ENCODE measurements at regions not wholly inside any gene's neighbourhood (a gene's known extent, or its start where the extent isn't known, plus 50 kb on each side); places are given as distances from the start of the nearest gene placed in this dataset.
A peak's percentile ranks its signal among the peaks of the same experiment; 100 is the strongest.

GRCh38 chr3:88000853-88001252 is 58.0 kb downstream of the CGGBP1 start:
- H3K4me1 ChIP-seq (ENCODE audit: control insufficient read depth, insufficient read depth, low read length, poor library complexity, severe bottlenecking): no peaks in the 10 kb centered on the region
- no peaks in the 10 kb centered on the region for H3K36me3 ChIP-seq (ENCODE audit: control insufficient read depth, insufficient read depth, low read length)
- no peak overlapping the region for H3K27ac ChIP-seq (ENCODE audit: low read depth, low read length, severe bottlenecking)
- H3K4me3 ChIP-seq (ENCODE audit: extremely low read depth, insufficient read depth, low read length, poor library complexity, severe bottlenecking): no peak overlapping the region
- no peaks in the 10 kb centered on the region for H3K9me3 ChIP-seq (ENCODE audit: control insufficient read depth, low read length)
- WGBS, 2 experiments (ENCODE audit: insufficient coverage in 2 of 2): 91 to 100% methylated on average over 2 of the region's 13 CpGs

- no peaks in the 10 kb centered on the region for H3K36me3 ChIP-seq (ENCODE audit: control insufficient read depth, insufficient read depth, low read length)
- H3K4me1 ChIP-seq (ENCODE audit: control insufficient read depth, insufficient read depth, low read length, poor library complexity, severe bottlenecking): no peaks in the 10 kb centered on the region
- H3K4me3 ChIP-seq (ENCODE audit: extremely low read depth, insufficient read depth, low read length, poor library complexity, severe bottlenecking): no peak overlapping the region
- no peak overlapping the region for H3K27ac ChIP-seq (ENCODE audit: low read depth, low read length, severe bottlenecking)
- H3K9me3 ChIP-seq (ENCODE audit: control insufficient read depth, low read length): no peaks in the 10 kb centered on the region
Measured at GRCh38 chr3:87997966-87998365, 60.8 kb downstream of the CGGBP1 start.

DNA sequence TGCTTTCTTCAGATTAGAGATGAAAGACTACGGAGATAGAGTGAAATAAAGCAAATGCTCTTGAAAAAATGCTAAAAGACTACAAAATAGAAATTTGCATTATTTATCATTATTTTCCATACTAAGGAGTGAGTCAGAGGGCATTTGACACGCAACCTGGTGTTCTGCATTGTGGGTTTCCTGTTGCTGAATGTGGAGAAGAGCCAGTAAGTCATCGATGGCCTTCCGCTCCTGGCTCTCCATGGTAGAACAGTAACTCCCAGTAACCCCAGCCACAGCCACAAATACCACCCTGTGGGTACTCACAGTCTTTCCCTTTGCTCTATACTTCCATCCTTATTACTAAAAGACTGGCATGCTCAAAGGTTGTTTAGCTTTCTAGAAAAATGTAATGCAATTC is 61.5 kb downstream of the CGGBP1 start:
- H3K4me1 ChIP-seq (ENCODE audit: control insufficient read depth, insufficient read depth, low read length, poor library complexity, severe bottlenecking): no peaks in the 10 kb centered on the region
- no peaks in the 10 kb centered on the region for H3K36me3 ChIP-seq (ENCODE audit: control insufficient read depth, insufficient read depth, low read length)
- no peaks in the 10 kb centered on the region for H3K9me3 ChIP-seq (ENCODE audit: control insufficient read depth, low read length)
- no peak overlapping the region for H3K27ac ChIP-seq (ENCODE audit: low read depth, low read length, severe bottlenecking)
- 100% methylated on average over 3 of the region's 4 CpGs for WGBS, 2 experiments (ENCODE audit: insufficient coverage in 2 of 2)
- no peak overlapping the region for H3K4me3 ChIP-seq (ENCODE audit: extremely low read depth, insufficient read depth, low read length, poor library complexity, severe bottlenecking)

DNA sequence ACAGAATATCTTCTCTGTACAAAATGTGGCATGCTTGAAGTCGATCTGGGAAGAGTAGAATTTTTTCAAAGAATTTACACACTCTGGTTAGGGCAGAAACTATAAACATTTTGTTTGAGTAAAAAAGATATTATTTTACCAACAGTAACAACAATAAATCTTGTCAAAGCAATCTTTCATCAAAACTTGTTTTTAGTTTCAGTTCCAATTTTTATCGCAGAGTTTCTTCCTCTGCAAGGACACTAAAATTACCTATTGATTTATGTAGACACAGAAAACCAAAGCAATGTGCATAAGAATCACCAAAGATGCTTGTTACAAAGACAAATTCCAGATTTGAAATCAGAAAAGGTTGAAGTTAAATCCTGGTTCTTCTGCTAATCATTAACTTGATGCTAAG is 61.9 kb downstream of the CGGBP1 start:
- Histone ChIP-seq H3K36me3 (ENCODE audit: control insufficient read depth, insufficient read depth, low read length) (no peaks in the 10 kb centered on the region), H3K4me1 (ENCODE audit: control insufficient read depth, insufficient read depth, low read length, poor library complexity, severe bottlenecking) (no peaks in the 10 kb centered on the region)
- 100% methylated on average over 1 of the region's 2 CpGs; no CpG with 5 or more reads in 1 of the 2 experiments for WGBS, 2 experiments (ENCODE audit: insufficient coverage in 2 of 2)

DNA sequence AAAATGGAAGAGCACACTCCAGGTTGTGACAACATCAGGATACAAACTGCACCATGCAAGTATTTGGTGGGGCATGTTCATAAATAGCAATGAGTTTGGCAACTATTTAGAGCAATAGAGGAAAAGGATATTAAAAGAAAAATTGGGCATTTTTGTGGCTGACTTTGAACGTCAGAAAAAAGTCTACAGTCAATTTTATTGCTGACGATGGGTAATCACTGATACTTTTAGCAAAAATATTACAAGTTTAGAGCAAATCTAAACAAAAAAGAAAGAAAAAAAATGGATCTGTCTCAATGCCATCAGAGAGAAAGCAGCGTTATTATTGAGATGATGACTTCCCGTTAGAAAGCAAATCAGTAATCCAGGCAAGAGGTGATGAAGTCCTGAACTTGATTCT is 65.2 kb downstream of the CGGBP1 start:
- H3K36me3 ChIP-seq (ENCODE audit: control insufficient read depth, insufficient read depth, low read length): no peaks in the 10 kb centered on the region
- no peak overlapping the region for H3K4me3 ChIP-seq (ENCODE audit: extremely low read depth, insufficient read depth, low read length, poor library complexity, severe bottlenecking)
- 90 to 95% methylated on average over 2 of the region's 4 CpGs for WGBS, 2 experiments (ENCODE audit: insufficient coverage in 2 of 2)
- H3K4me1 ChIP-seq (ENCODE audit: control insufficient read depth, insufficient read depth, low read length, poor library complexity, severe bottlenecking): no peaks in the 10 kb centered on the region
- no peak overlapping the region for H3K27ac ChIP-seq (ENCODE audit: low read depth, low read length, severe bottlenecking)
- no peaks in the 10 kb centered on the region for H3K9me3 ChIP-seq (ENCODE audit: control insufficient read depth, low read length)

More for the DNA sequence above, 61.9 kb downstream of the CGGBP1 start:
- no peaks in the 10 kb centered on the region for H3K9me3 ChIP-seq (ENCODE audit: control insufficient read depth, low read length)
- no peak overlapping the region for H3K27ac ChIP-seq (ENCODE audit: low read depth, low read length, severe bottlenecking)
- no peak overlapping the region for H3K4me3 ChIP-seq (ENCODE audit: extremely low read depth, insufficient read depth, low read length, poor library complexity, severe bottlenecking)

DNA sequence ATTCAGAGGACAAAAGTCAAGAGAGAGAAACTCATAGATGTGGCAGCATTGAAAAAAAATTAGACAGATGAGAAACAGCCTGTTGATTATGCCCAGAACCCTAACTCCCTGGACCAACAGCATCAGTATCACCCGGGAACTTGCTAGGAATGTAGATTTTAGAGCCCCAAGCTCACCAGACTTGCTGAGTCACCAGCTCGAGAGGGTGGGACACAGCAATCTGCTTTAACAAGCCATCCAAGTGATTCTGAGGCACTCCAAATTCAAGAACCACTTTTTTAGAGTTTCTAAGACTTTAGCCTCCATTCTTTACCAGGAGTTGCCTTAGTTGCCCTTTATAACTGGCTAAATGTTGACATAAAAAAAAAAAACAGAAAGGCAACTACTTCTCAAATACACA is 70.9 kb downstream of the CGGBP1 start:
- 20 to 40% methylated on average over 1 to 2 of the region's 2 CpGs for WGBS, 2 experiments (ENCODE audit: insufficient coverage in 2 of 2)
- H3K36me3 ChIP-seq (ENCODE audit: control insufficient read depth, insufficient read depth, low read length): no peaks in the 10 kb centered on the region
- H3K4me3 ChIP-seq (ENCODE audit: extremely low read depth, insufficient read depth, low read length, poor library complexity, severe bottlenecking): no peak overlapping the region
- H3K9me3 ChIP-seq (ENCODE audit: control insufficient read depth, low read length): no peaks in the 10 kb centered on the region
- peaks cover 5% of the 10 kb centered on the region for H3K4me1 ChIP-seq (ENCODE audit: control insufficient read depth, insufficient read depth, low read length, poor library complexity, severe bottlenecking)
- peak overlapping the region; percentile 41 for H3K27ac ChIP-seq (ENCODE audit: low read depth, low read length, severe bottlenecking)

DNA sequence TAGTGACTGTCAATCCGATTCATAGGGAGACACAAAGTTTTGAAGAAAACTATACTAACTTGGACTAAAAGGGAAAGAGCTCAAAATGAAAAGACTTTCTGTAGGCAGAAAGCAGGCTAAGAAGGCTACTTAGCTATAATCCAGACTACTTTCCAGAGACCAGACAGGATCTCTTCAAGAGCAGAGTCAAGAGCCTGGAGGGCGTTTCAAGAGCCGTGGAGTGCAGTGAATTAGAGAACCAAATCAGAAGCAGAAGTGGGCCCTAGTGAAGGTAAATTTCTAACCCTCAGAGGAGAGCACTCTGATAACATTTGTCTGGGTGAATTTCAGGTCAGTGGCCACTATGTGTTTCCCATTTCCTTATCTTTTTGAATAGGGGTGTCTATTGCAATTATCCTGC is 76.4 kb downstream of the CGGBP1 start:
- Histone ChIP-seq H3K4me1 (ENCODE audit: control insufficient read depth, insufficient read depth, low read length, poor library complexity, severe bottlenecking) (no peaks in the 10 kb centered on the region), H3K4me3 (ENCODE audit: extremely low read depth, insufficient read depth, low read length, poor library complexity, severe bottlenecking) (no peak overlapping the region), H3K27ac (ENCODE audit: low read depth, low read length, severe bottlenecking) (no peak overlapping the region), H3K9me3 (ENCODE audit: control insufficient read depth, low read length) (peaks cover 10% of the 10 kb centered on the region), H3K36me3 (ENCODE audit: control insufficient read depth, insufficient read depth, low read length) (no peaks in the 10 kb centered on the region)
- WGBS, 2 experiments (ENCODE audit: insufficient coverage in 2 of 2): 86 to 96% methylated on average over 2 of the region's 3 CpGs

GRCh38 chr3:87979527-87979926 is 79.3 kb downstream of the CGGBP1 start:
- H3K27ac ChIP-seq (ENCODE audit: low read depth, low read length, severe bottlenecking): no peak overlapping the region
- peaks cover 10% of the 10 kb centered on the region for H3K9me3 ChIP-seq (ENCODE audit: control insufficient read depth, low read length)
- H3K4me1 ChIP-seq (ENCODE audit: control insufficient read depth, insufficient read depth, low read length, poor library complexity, severe bottlenecking): no peaks in the 10 kb centered on the region
- H3K4me3 ChIP-seq (ENCODE audit: extremely low read depth, insufficient read depth, low read length, poor library complexity, severe bottlenecking): no peak overlapping the region
- 86 to 89% methylated on average over 3 of the region's 4 CpGs for WGBS, 2 experiments (ENCODE audit: insufficient coverage in 2 of 2)
- H3K36me3 ChIP-seq (ENCODE audit: control insufficient read depth, insufficient read depth, low read length): no peaks in the 10 kb centered on the region

DNA sequence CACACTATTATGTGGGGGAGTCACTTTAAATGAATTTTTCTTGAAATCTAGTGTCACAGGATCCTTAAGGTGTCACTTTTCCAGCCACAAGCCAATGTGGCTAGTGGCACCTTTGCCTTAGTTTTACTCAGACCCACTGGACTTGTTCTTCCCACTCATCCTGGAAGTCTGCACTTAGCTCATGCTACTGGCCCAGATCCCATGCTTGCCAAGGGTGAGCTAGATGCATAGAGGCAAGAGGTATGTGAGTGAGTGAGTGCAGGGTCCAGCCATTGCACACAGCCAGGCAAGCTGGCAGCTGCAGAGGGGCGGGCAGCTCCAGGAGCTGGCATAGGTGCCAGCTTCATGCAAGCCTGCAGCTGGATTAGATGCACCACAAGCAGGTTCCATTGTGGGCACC is 81.0 kb downstream of the CGGBP1 start:
- no peaks in the 10 kb centered on the region for H3K4me1 ChIP-seq (ENCODE audit: control insufficient read depth, insufficient read depth, low read length, poor library complexity, severe bottlenecking)
- peaks cover 10% of the 10 kb centered on the region for H3K9me3 ChIP-seq (ENCODE audit: control insufficient read depth, low read length)
- H3K4me3 ChIP-seq (ENCODE audit: extremely low read depth, insufficient read depth, low read length, poor library complexity, severe bottlenecking): no peak overlapping the region
- H3K27ac ChIP-seq (ENCODE audit: low read depth, low read length, severe bottlenecking): no peak overlapping the region
- H3K36me3 ChIP-seq (ENCODE audit: control insufficient read depth, insufficient read depth, low read length): no peaks in the 10 kb centered on the region
- WGBS, 2 experiments (ENCODE audit: insufficient coverage in 2 of 2): 88 to 100% methylated on average over 1 of the region's 1 CpG

DNA sequence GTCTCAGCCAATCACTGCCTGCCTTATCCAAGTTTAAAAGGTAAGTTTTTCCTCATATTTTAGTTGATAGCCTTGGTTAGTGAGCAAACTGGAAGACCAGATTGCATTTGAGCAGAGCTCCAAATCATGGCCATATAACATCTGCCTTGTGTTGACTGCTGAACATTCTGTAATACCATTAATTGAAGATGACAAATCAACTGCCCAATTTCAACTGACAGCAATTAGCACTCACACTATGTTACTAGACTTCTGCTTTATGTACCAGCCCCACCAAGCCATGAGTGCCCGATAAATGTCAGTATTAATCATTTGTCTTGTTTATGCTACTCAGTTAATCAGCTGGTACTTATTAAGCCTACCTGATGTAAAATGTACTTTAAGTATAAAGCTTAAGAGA is 83.1 kb downstream of the CGGBP1 start:
- H3K36me3 ChIP-seq (ENCODE audit: control insufficient read depth, insufficient read depth, low read length): no peaks in the 10 kb centered on the region
- H3K27ac ChIP-seq (ENCODE audit: low read depth, low read length, severe bottlenecking): no peak overlapping the region
- H3K9me3 ChIP-seq (ENCODE audit: control insufficient read depth, low read length): peaks cover 8% of the 10 kb centered on the region
- no CpG with 5 or more reads among the region's 1 CpG for WGBS, 2 experiments (ENCODE audit: insufficient coverage in 2 of 2)
- no peak overlapping the region for H3K4me3 ChIP-seq (ENCODE audit: extremely low read depth, insufficient read depth, low read length, poor library complexity, severe bottlenecking)
- H3K4me1 ChIP-seq (ENCODE audit: control insufficient read depth, insufficient read depth, low read length, poor library complexity, severe bottlenecking): no peaks in the 10 kb centered on the region

DNA sequence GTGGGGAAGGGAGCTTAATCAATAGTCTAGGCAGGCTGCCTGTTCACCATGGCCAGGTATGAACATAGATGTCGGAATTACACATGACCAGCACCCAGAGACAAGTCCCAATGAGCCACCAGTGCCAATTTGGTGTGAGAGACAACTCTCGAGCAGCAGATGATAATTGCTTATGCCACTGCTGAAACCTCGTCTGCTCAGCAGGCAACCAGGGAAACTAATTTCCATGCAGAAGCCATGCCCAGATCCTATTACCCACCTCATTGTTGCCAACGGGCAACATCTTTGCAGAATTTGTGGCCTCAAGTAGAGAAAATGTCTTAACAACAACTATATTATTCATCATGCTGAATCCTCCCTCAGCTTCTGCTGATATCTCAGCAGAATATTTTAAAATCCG is 84.9 kb downstream of the CGGBP1 start:
- Histone ChIP-seq H3K4me3 (ENCODE audit: extremely low read depth, insufficient read depth, low read length, poor library complexity, severe bottlenecking) (no peak overlapping the region), H3K9me3 (ENCODE audit: control insufficient read depth, low read length) (no peaks in the 10 kb centered on the region), H3K27ac (ENCODE audit: low read depth, low read length, severe bottlenecking) (no peak overlapping the region), H3K36me3 (ENCODE audit: control insufficient read depth, insufficient read depth, low read length) (no peaks in the 10 kb centered on the region), H3K4me1 (ENCODE audit: control insufficient read depth, insufficient read depth, low read length, poor library complexity, severe bottlenecking) (no peaks in the 10 kb centered on the region)
- 73 to 79% methylated on average over 3 to 4 of the region's 5 CpGs for WGBS, 2 experiments (ENCODE audit: insufficient coverage in 2 of 2)

GRCh38 chr3:87969620-87970019 is 89.2 kb downstream of the CGGBP1 start:
- Histone ChIP-seq H3K4me3 (ENCODE audit: extremely low read depth, insufficient read depth, low read length, poor library complexity, severe bottlenecking) (no peak overlapping the region), H3K9me3 (ENCODE audit: control insufficient read depth, low read length) (no peaks in the 10 kb centered on the region), H3K4me1 (ENCODE audit: control insufficient read depth, insufficient read depth, low read length, poor library complexity, severe bottlenecking) (no peaks in the 10 kb centered on the region), H3K27ac (ENCODE audit: low read depth, low read length, severe bottlenecking) (no peak overlapping the region), H3K36me3 (ENCODE audit: control insufficient read depth, insufficient read depth, low read length) (no peaks in the 10 kb centered on the region)
- 73 to 86% methylated on average over 1 to 2 of the region's 2 CpGs for WGBS, 2 experiments (ENCODE audit: insufficient coverage in 2 of 2)
